Left colon (tissue), 2 donors: ENCODE measurements at regions not wholly inside any gene's neighbourhood (a gene's known extent, or its start where the extent isn't known, plus 50 kb on each side); places are given as distances from the start of the nearest gene placed in this dataset.

Experiments
- ATAC-seq: fragments of 200-7000 bp; cut with Tn5 transposase; one replicate; pipeline ENCODE4 v1.9.1; 2020; ENCODE audit warnings: mild to moderate bottlenecking, moderate library complexity
- DNase-seq, 2 donors: peaks; one replicate each; pipeline ENCODE4 v3.0.0-alpha.2; 2020
- intact Hi-C, 2 donors: fragments of 100-400 bp; cut with DNase I in 1 of 2; cut with micrococcal nuclease in 1 of 2; formaldehyde crosslinking; loops; one replicate each; pipeline versions ENCODE4 v1.11.2 to v1.14.0; 2022; cut with DNase I, micrococcal nuclease
- donor health status: DM: no; HTN: no; CAD: no.
- donor health status: DM: yes; HTN: yes; CAD: no.

GRCh38 chr18:22467760-22468553, 50.2 kb upstream of the CTAGE1 start:
- intact Hi-C loops: no loop called here
- ATAC-seq (no peak), DNase-seq (no peak)

- ATAC-seq (no peak), DNase-seq (no peak)
- intact Hi-C loops: no loop called here
These were observed 50.8 kb upstream of the CTAGE1 start for GRCh38 chr18:22468554-22468891.

GRCh38 chr18:22469061-22469734, 51.5 kb upstream of the CTAGE1 start:
- ATAC-seq (no peak), DNase-seq (no peak)
- intact Hi-C loops: no loop called here

- DNase-seq: no peak
These were observed 52.2 kb upstream of the CTAGE1 start for GRCh38 chr18:22469926-22470247.

GRCh38 chr18:22470248-22471235, 52.8 kb upstream of the CTAGE1 start:
- ATAC-seq (peak; percentile 40), DNase-seq (no peak)
- intact Hi-C loops: no loop called here

More at GRCh38 chr18:22469926-22470247, 52.2 kb upstream of the CTAGE1 start:
- ATAC-seq: no peak
- intact Hi-C loops: no loop called here

- DNase-seq (no peak), ATAC-seq (no peak)
- intact Hi-C loops: no loop called here
These were observed 53.9 kb upstream of the CTAGE1 start for GRCh38 chr18:22471546-22472131.

- DNase-seq (no peak), ATAC-seq (no peak)
- intact Hi-C loops: no loop called here
These were observed 55.7 kb upstream of the CTAGE1 start for GRCh38 chr18:22473366-22473765.

GRCh38 chr18:22475426-22476100, 57.8 kb upstream of the CTAGE1 start:
- intact Hi-C loops: no loop called here

GRCh38 chr18:22477222-22477621, 59.5 kb upstream of the CTAGE1 start:
- ATAC-seq (no peak), DNase-seq (no peak)
- intact Hi-C loops: no loop called here

More at GRCh38 chr18:22475426-22476100, 57.8 kb upstream of the CTAGE1 start:
- DNase-seq (no peak), ATAC-seq (no peak)

- intact Hi-C loops: no loop called here
- ATAC-seq (no peak), DNase-seq (no peak)
These were observed 65.2 kb upstream of the CTAGE1 start for GRCh38 chr18:22482948-22483347.

GRCh38 chr18:22483407-22483806, 65.7 kb upstream of the CTAGE1 start:
- DNase-seq: no peak
- intact Hi-C loops: no loop called here
- no peak for ATAC-seq

GRCh38 chr18:22484471-22484870, 66.8 kb upstream of the CTAGE1 start:
- no peak for DNase-seq
- no peak for ATAC-seq
- intact Hi-C loops: no loop called here

GRCh38 chr18:22485808-22486244, 68.1 kb upstream of the CTAGE1 start:
- DNase-seq: no peak
- intact Hi-C loops: no loop called here
- no peak for ATAC-seq

GRCh38 chr18:22486667-22487066, 69.0 kb upstream of the CTAGE1 start:
- intact Hi-C loops: no loop called here
- ATAC-seq (no peak), DNase-seq (no peak)

GRCh38 chr18:22488554-22488953, 70.8 kb upstream of the CTAGE1 start:
- ATAC-seq (no peak), DNase-seq (no peak)
- intact Hi-C loops: no loop called here

- no peak for DNase-seq
- intact Hi-C loops: no loop called here
- peak; percentile 97 for ATAC-seq
These were observed 72.0 kb upstream of the CTAGE1 start for GRCh38 chr18:22489704-22490103.

GRCh38 chr18:22490429-22490846, 72.7 kb upstream of the CTAGE1 start:
- DNase-seq (no peak), ATAC-seq (peak; percentile 70)
- intact Hi-C loops: no loop called here

GRCh38 chr18:22493255-22493654, 75.5 kb upstream of the CTAGE1 start:
- intact Hi-C loops: no loop called here
- ATAC-seq (no peak), DNase-seq (no peak)

GRCh38 chr18:22493940-22494339, 76.2 kb upstream of the CTAGE1 start:
- ATAC-seq (no peak), DNase-seq (no peak)
- intact Hi-C loops: no loop called here
